GM21717 (cell line): ENCODE measurements at regions not wholly inside any gene's neighbourhood (a gene's known extent, or its start where the extent isn't known, plus 50 kb on each side); places are given as distances from the start of the nearest gene placed in this dataset.
"Not testable (repeated sequence)": the region's sequence is repeated elsewhere in the genome, so short reads cannot be mapped to it uniquely, and the experiment has no call there.

ENCODE experiments used
- ATAC-seq: cut with Tn5 transposase; IDR thresholded peaks from one replicate; pipeline ENCODE4 v1.9.1; 2021; ENCODE audit warnings: mild to moderate bottlenecking, moderate library complexity; ENCODE audit not compliant: unreplicated experiment

DNA sequence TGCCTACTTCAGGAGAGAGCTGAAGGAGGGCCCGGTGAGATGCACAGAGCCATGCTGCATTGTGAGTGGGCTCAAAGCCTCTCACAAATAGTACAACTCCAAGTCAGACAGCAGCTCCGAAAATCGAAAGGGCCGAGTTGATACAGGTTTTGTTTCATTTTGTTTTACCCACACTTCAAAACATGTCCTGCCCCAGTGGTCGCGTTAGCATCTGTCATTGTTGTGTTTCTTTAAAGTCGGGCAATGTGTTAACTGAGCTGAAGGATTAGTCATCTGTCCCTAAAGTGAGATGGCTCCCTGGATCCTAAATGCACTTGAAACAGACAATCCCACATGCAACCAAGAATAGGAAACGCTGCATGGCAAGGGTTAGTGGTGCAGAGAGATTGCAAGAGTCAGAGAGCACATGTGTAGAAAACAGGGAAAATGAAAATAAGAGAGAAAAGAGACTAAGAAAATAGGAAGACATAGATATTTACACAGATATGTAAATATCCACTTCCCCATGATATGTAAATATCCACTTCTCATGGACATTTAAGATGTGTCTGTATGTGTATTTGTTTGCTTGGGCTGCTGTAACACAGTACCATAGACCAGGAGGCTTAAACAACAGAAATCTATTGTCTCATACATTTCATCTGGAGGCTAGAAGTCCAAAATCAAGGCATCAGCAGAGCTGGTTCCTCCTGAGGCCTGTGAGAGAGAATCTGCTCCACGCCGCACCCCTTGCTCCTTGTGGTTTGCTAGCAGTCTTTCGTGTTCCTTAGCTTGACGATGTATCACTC lies 131.4 kb upstream of the RAB4A start:
- peak; percentile 64 for ATAC-seq

DNA sequence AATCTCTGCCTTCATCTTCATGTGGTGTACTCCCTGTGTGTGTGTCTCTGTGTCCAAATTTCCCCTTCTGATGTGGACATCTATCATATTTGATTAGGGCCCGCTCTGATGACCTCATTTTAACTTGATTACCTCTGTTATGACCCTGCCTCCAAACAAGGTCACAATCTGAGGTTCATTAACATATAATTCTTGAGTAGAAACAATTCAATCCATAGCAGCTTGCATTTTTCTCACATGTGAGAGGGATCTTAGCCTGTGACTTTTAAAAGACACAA lies 130.9 kb upstream of the RAB4A start:
- no peak for ATAC-seq

DNA sequence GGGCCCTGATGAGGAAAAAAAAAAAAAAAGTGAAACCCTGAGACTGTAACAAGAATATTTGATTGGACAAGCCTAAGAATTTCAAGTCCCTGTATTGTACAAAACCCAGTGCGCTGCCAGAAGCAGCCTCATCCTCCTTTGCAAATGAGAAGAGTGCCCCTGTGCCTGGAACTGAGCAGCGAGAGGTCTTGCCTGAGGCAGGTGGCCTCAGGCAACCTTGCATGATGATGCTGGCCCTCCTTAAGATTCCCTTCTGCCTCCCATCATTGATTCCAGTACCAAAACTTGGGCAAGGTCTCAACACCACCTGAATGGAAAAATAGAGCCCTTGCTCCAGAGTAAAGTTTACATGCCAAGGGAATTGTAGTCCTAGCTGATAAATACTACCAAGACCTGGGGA lies 129.6 kb upstream of the RAB4A start:
- no peak for ATAC-seq

DNA sequence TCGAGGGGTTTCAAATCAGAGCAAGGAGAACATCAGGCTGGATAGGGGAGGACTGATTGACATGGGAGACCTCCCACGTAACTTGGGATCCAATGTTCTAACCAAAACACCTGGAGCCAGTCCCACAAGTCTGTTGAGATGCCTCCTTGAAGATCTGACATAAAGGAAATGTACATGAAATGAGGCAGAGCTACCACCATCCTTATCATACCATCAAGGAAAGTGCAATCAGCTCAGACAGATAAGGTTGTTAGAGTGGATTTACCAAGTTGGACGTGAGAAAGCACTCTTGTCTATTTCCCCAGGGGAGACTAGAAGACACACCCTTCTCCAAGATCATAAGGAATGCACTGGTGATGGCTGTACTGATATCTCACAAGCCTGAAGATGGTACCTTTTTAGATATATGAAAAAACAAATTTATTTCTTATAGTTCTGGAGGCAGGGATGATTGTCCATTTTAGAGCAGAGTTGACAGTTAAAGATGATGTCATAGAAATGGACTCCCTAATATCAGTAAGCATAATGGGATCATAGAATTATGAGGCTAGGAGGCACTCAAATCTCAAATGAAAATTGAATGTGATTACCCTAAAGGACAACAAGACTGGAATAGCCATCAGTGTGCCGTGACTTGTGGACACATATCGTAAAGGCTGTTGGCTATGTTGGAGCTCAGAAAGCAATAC lies 129.1 kb upstream of the RAB4A start:
- no peak for ATAC-seq

DNA sequence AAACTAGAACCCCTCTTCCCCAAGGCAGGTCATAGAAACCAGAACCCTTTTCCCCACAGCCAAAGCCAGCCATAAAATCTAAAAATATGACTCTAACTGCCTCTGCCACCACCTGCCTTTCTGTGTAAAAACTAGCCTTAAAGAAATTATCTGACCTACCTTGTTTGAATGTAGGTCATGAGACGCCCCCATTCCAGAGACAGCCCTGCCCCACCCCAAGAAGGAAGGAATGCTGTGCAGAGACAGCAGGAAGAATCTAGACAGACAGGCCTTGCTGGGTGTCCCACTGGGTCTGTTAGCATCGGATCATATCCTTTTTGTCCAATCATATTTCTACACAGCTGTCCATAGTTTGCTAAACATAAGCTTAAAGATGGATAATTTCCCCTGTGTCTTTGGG lies 128.4 kb upstream of the RAB4A start:
- ATAC-seq, result no peak

DNA sequence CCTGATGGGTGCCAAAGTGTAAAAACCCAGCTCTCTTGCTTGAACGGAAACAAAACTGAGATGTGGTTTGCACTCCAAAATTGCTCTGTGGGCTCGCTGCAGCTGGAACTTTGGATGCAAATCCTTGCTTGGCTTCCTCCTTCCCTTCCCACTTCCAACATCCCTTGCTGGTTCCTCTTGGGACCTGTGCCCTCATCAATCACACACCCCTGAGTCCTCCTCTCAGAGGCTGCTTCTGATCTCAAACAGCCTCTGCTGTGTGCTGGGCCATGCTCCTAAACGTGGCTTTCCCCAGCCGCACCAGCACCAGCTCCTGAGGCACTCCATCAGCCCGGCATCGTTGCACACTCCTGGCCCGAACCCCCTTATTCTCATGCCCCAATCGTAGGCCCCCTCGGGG lies 124.3 kb upstream of the RAB4A start:
- ATAC-seq, result no peak

DNA sequence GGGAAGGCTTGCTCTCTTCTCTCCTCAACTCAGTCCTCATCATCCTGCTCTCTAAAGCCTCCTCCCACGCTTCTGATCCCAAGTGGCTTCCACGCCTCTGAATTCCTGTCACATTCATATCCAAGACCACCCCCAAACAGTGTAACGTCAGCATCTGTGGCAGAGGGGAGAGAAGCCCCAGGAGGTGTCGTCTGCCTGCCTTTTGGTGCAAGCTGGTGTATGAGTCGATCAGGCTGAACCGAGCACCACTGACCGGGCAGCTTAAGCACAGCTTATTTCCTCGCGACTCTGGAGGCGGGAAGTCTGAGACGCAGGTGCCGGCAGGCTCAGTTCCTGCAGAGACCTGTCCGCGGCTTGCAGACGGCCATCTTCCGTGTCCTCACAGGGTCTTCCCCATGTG lies 123.8 kb upstream of the RAB4A start:
- ATAC-seq, result no peak

DNA sequence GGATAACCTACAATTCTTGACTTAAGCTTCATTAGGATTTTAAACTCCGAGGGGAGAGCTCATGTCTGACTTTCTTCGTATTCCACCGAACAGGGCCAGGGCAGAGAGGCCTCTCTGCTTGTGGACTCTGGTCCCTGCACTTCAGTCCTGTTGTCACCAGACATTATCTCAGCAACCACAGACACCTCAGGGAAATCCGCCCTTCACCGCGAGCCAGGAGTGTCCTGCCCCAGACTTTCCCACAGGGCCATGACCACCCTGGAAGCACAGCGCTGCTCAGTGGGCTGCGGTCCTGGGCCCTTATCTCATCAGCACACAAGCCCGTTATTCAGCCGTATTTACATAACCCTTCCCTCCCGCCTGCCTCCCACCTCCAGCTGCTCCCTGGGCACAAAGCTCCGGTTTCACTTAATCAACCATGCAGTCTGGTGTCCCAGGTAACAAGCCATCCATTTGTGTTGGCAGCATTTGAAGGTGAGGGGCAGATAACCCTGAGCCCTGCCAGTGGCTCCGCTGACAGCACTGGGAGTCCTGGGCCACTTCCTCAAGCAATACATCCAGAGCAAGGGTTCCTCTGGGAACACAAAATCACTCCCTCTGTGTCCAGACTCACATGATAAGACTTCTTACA lies 122.8 kb upstream of the RAB4A start:
- ATAC-seq, result no peak

DNA sequence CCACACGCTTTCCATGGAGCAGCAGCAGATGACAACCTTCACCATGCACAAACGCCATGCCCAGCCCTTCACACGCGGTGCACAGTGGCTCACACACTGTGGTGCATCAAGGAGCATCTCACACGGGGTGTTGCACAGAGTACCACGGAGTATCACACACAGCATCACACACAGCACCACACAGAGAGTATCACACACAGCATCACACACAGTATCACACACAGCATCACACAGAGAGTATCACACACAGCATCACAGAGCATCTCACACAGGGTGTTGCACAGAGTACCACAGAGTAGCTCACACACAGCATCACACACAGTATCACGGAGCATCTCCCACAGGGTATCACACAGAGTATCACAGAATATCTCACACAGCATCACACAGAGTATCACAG lies 122.2 kb upstream of the RAB4A start:
- no peak for ATAC-seq

DNA sequence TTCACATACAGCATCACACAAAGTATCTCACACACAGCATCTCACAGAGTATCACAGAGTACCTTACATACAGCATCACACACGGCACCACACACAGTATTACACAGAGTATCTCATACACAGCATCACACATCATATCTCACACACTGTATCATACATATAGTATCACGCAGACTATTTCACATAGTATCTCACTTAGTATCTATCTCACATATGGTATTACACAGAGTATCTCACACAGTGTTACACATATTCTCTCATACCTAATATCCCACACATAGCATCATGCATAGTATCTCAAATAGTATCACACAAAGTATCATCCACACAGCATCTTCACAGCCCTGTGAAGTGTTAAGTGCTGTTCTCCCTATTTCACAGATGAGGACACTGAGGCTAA lies 121.5 kb upstream of the RAB4A start:
- no peak for ATAC-seq

DNA sequence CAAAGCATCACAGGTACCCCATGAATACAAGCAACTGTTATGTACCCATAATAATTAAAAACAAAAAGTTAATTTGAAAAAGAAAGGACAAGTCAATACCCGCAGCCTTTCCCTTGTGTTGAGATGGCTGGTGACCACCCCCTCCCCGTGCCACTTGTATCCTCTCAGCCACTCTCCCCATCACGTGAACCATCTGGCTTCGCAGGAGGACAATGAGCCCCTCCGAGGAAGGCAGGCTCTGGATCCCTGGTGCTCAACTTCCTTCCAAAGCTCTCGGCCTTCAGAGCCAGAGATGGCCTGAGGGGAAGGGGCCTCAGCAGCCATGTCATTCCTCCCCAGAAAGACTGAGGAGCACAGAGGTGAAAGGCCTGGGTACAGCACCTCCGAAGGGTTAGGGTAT lies 120.4 kb upstream of the RAB4A start:
- ATAC-seq, result no peak

DNA sequence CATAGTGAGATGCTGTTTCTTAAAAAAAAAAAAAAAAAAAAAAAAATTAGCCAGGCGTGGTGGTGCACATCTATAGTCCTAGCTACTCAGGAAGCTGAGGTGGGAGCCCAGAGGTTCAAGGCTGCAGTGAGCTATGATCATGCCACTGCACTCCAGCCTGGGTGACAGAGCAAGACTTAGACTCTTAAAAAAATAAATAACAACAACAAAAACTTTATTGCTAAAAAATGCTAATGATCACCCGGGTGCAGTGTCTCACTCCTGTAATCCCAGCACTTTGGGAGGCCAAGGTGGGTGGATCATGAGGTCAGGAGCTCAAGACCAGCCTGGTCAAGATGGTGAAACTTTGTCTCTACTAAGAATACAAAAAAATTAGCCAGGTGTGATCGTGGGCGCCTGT lies 119.5 kb upstream of the RAB4A start:
- ATAC-seq, result not testable (repeated sequence)

DNA sequence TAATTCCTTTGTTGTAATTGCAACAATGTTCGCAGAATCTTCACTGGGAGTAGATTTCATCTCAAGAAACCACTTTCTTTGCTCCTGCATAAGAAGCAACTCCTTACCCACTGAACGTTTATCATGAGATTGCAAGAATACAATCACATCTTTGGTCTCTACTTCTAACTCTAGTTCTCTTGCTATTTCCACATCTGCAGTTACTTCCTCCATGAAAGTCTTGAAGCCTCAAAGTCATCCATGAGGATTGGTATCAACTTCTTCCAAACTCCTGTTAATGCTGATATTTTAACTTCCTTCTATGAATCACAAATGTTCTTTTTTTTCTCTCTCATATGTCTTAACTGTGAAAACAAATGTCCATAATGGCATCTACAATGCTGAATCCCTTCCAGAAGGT lies 118.6 kb upstream of the RAB4A start:
- ATAC-seq, result no peak

DNA sequence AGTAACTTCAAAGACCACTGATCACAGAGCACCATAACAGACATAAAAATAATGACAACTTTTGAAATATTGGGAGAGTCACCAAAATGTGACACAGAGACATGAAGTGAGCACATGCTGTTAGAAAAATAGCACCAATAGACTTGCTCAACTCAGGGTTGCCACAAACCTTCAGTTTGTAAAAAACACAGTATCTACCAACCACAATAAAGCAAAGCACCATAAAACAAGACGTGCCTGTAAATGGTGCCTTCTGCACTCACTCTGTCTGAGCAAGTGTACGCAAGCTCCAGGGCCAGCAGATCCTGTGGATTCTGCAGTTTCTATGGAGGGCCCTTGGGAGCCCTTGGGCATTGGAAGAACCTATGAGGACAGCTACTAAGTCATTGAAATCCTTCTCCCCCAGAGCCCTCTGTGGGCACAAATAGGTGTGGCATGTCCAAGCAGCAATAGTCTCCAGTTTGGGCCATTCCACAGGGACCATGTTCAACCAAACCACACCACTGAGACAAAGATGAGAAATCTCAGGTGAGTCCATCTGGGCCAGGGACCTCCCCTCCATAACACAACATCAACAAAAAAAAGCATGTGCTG lies 116.9 kb upstream of the RAB4A start:
- no peak for ATAC-seq

DNA sequence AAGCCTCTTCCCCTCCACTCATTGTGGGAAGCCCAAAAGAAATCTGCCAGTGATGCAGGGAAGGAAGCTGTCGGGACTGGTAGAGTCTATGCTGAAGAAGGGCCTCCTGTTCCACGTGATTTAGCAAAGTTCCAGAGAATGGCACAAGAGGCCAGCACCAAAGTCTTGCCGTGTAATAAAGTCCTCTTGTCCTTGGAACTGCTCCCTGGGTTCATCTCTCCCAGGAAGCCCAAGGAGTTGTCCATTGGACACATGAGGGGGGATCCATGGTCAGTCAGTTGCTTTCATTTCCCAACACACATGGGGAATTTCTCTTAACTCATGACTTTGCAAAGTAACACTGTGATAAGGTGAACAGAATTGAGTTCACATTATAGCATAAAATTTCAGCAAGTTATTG lies 116.1 kb upstream of the RAB4A start:
- ATAC-seq, result no peak

DNA sequence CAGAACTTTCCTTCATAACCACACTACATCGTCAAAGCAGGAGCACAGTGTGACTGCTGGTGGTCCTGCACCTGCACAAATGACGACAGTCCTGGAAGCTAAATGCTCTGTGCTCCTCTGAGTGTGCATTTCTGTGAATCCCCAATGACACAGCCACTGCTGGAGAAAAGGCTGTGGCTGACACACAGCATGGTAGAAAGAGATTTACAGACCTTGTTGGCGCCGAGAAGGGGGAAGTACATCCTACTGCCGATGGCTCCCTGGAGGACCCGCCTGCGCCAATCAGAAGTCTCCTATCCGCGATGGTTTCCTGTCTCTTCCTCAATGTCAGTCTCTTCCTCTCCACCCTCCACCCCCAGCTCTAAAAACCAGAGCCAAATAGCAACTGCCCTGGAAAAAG lies 115.4 kb upstream of the RAB4A start:
- ATAC-seq, result no peak

DNA sequence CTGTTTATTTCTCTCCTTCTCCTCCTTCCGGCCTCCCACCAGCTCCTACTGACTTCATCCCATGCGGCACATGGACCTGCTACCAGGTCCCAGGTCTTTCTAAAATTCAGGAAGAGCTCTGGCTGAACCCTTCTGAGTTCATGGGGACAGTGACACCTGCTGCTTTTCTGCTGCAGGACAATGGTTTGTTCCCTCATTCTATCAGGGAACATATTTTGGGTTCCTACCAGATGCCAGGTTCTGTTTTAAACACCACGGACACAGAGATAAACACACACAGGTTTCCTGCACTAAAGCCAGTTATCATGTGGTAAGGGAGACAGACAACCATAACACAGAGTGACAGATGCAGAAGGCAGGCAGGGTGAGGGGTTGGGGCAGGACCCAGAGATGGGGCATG lies 114.0 kb upstream of the RAB4A start:
- no peak for ATAC-seq

DNA sequence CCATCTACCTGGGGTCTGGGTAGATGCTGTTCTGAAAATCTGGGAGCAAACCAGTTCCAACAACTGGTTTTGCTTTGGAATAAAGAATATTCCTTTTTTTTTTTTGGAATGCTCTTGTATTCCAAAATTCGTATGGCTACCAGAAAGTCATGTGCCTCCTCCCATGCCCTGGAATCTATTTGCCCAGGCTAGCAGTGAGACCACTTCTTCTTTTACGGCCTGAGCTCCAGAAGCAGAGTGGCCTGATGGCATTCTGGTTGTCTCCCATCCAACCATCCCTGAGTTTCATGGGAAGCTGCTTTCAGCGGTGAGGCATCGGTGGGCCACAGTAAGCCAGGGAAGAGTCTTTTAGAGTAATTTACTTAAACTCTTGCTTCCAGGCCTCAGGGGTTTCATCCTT lies 113.4 kb upstream of the RAB4A start:
- no peak for ATAC-seq

DNA sequence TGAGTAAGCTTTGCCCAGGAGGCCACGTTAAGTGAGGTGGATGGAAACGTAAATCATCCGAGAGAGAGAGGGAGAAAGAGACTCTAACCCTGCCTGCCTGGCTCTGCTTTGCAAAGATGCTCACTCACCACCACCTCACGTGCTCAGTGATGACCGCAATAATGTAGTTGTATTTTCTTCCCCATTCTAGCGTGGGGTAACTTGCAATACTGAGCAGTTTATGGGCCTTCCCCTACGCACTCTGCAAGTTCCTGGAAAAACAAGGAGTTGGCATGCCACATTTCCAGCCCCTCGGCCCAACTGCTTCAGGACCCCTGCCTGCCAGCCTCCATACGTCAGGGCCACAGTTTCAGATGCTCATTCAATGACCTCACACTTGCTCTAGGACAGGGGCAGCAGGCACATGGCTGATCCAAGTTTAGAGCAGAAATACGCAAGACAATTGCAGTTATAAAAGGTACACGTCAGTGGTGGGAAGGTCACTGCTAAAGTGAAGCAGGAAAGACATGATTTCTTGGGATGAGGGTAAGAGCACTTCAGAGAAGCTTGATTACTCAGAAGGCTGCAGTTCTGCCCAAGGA lies 112.5 kb upstream of the RAB4A start:
- ATAC-seq, result no peak

DNA sequence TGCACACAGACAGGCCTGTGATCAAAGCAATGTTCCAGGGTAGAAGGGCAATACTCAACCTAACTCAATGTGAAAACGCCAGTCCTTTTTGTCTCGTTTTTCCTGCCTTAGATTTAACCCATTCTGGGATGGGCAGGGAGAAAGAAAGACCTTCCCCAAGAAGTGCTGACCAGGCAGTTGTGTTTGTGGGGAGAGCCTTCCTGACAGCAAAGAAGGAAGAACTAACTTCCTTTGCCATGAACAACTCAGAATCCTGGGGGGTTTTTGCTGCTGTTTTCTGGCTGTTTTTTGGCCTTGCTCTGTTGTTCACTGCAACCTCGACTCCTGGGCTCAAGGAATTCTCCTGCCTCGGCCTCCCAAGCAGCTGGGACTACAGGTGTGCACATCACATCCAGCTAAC lies 112.0 kb upstream of the RAB4A start:
- ATAC-seq, result no peak

DNA sequence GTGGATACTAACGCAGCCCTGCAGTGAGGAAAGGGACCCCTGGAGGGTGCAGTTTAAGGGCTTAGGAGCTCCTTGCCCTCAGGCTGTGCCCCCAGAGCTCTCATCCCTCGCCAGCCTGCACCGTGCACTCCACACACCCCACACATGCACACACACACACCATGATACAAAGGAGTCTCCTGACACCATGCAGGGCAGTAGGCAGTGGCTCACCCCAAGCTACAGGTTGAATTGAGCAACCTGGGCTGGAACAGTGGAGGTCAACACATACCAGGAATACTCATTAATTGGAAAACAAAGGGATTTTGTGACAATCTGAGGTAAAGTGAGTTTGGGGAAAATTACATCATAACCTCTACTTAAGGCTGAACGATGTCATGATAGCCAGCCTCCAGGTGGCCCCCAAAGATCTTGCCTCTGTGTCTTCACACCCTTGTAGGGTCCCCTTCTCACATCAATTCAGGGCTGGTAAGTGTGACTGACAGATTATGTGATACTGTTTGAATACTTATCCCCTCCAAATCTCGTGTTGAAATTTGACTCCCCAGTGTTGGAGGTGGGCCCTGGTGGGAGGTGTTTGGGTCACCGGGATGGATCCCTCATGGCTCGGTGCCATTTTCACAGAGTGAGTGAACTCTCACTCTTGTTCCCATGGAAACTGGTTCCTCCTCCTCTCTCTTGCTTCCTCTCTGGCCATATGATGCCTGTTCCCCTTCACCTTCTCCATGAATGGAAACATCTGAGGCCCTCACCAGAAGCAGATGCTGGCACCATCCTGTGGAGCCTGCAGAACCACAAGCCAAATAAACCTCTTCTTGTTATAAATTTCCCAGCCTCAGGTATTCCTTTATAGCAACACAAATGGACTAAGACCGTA lies 111.0 kb upstream of the RAB4A start:
- ATAC-seq, result no peak
